GM23248 (cell line): ENCODE measurements at regions not wholly inside any gene's neighbourhood (a gene's known extent, or its start where the extent isn't known, plus 50 kb on each side); places are given as distances from the start of the nearest gene placed in this dataset.

Source experiments
- EZH2 ChIP-seq: fragments of 200-600 bp; sonication (generic); IDR thresholded peaks from 2 replicates; pipeline ENCODE4 v1.6.1; 2018; ENCODE audit warnings: antibody characterized with exemption, mild to moderate bottlenecking; ENCODE audit not compliant: insufficient read depth, poor library complexity, severe bottlenecking
- EZH2phosphoT487 ChIP-seq: fragments of 200-600 bp; sonication (generic); IDR thresholded peaks from 2 replicates; pipeline ENCODE4 v1.6.1; 2018; ENCODE audit warnings: antibody characterized with exemption, moderate library complexity, mild to moderate bottlenecking, low read depth; ENCODE audit not compliant: insufficient read depth

- TF ChIP-seq EZH2phosphoT487 (no peak), EZH2 (no peak)
Measured at GRCh38 chr9:88028338-88028737, 54.0 kb upstream of the CDK20 start.
